IMR-90 (cell line): ENCODE measurements at regions not wholly inside any gene's neighbourhood (a gene's known extent, or its start where the extent isn't known, plus 50 kb on each side); places are given as distances from the start of the nearest gene placed in this dataset.

ENCODE experiments used
- ATAC-seq: fragments of 200-7000 bp; cut with Tn5 transposase; 2 replicates; pipeline ENCODE4 v1.9.1; 2020; ENCODE audit warnings: low read depth, mild to moderate bottlenecking, moderate library complexity
- BruUV-seq: library from RNA; stranded (reverse); fragments of 400-500 nt; replicated peaks from 2 replicates; lab custom pipeline; 2021; lab: Mats Ljungman, UMichigan
- CTCF ChIA-PET: fragments of 300-600 bp; formaldehyde crosslinking; extraction: SDS; loops from one replicate; lab custom pipeline; 2021; ENCODE audit warnings: antibody characterized with exemption; lab: Yijun Ruan, JAX
- POLR2A ChIA-PET: fragments of 300-600 bp; sonication (Branson Sonifier 250); formaldehyde crosslinking; loops from one replicate; lab custom pipeline; 2022; ENCODE audit warnings: antibody characterized with exemption; ENCODE audit not compliant: unreplicated experiment; lab: Charles Lee
- DNase-seq: peaks from one replicate; pipeline ENCODE4 v3.0.0; 2013
- H2AFZ ChIP-seq: replicated peaks from 2 replicates; pipeline ENCODE3; 2013; ENCODE audit warnings: low read length, mild to moderate bottlenecking; ENCODE audit not compliant: poor library complexity
- H2AK5ac ChIP-seq: 2 replicates; pipeline ENCODE4 v1.6.1; 2013; ENCODE audit warnings: low read depth, low read length, inconsistent platforms
- H2AK9ac ChIP-seq: replicated peaks from 2 replicates; pipeline ENCODE3; 2013; ENCODE audit warnings: mild to moderate bottlenecking, low read depth, low read length, moderate library complexity; ENCODE audit not compliant: poor library complexity
- H2BK120ac ChIP-seq: 2 replicates; pipeline ENCODE4 v1.6.1; 2013; ENCODE audit warnings: low read depth, low read length, inconsistent platforms
- H2BK15ac ChIP-seq: 3 replicates; pipeline ENCODE4 v1.6.1; 2013; ENCODE audit warnings: low read depth, low read length, inconsistent platforms
- H2BK20ac ChIP-seq: 2 replicates; pipeline ENCODE4 v1.6.1; 2013; ENCODE audit warnings: low read depth, mild to moderate bottlenecking, inconsistent platforms, low read length, moderate library complexity
- H2BK5ac ChIP-seq: 2 replicates; pipeline ENCODE4 v1.6.1; 2013; ENCODE audit warnings: mild to moderate bottlenecking, low read depth, low read length, inconsistent platforms; ENCODE audit not compliant: poor library complexity, severe bottlenecking
- H3K14ac ChIP-seq: replicated peaks from 2 replicates; pipeline ENCODE4 v1.6.1; 2013; ENCODE audit warnings: low read depth, low read length, inconsistent platforms
- H3K18ac ChIP-seq: 2 replicates; pipeline ENCODE4 v1.6.1; 2013; ENCODE audit warnings: low read depth, low read length, control low read depth
- H3K23ac ChIP-seq: 2 replicates; pipeline ENCODE4 v1.6.1; 2013; ENCODE audit warnings: low read depth, low read length, inconsistent platforms
- H3K27ac ChIP-seq: 2 replicates; pipeline ENCODE4 v1.5.1; 2013; ENCODE audit warnings: mild to moderate bottlenecking, control low read depth, low read length; ENCODE audit not compliant: insufficient read depth
- H3K27me3 ChIP-seq: 2 replicates; pipeline ENCODE4 v1.6.1; 2013; ENCODE audit warnings: low read length; ENCODE audit not compliant: control insufficient read depth, insufficient read depth
- H3K36me3 ChIP-seq: 2 replicates; pipeline ENCODE4 v1.6.1; 2013; ENCODE audit warnings: low read length, mixed read lengths; ENCODE audit not compliant: control insufficient read depth, insufficient read depth
- H3K4ac ChIP-seq: 2 replicates; pipeline ENCODE4 v1.6.1; 2013; ENCODE audit warnings: low read depth, low read length, inconsistent platforms
- H3K4me1 ChIP-seq: 2 replicates; pipeline ENCODE4 v1.6.1; 2013; ENCODE audit warnings: low read length, mixed read lengths; ENCODE audit not compliant: control insufficient read depth, insufficient read depth
- H3K4me2 ChIP-seq: 2 replicates; pipeline ENCODE4 v1.6.1; 2013; ENCODE audit warnings: low read depth, mild to moderate bottlenecking, control low read depth, low read length, moderate library complexity
- H3K4me3 ChIP-seq: 2 replicates; pipeline ENCODE4 v1.5.1; 2013; ENCODE audit warnings: low read depth, mild to moderate bottlenecking, control low read depth, low read length, moderate library complexity; ENCODE audit not compliant: insufficient read depth
- H3K56ac ChIP-seq: 2 replicates; pipeline ENCODE4 v1.6.1; 2013; ENCODE audit warnings: low read length, inconsistent platforms; ENCODE audit not compliant: insufficient read depth; ENCODE audit errors: extremely low read depth
- H3K79me1 ChIP-seq, 2 experiments: 2 replicates each; pipeline ENCODE4 v1.6.1; 2013; ENCODE audit warnings: low read length in 2 of 2, inconsistent platforms in 1 of 2, low read depth in 1 of 2
- H3K9ac ChIP-seq: 2 replicates; pipeline ENCODE4 v1.6.1; 2013; ENCODE audit warnings: low read depth, low read length, control low read depth
- H3K9me1 ChIP-seq: 2 replicates; pipeline ENCODE4 v1.6.1; 2013; ENCODE audit warnings: low read length, inconsistent platforms; ENCODE audit not compliant: insufficient read depth
- H3K9me3 ChIP-seq: 2 replicates; pipeline ENCODE4 v1.6.1; 2013; ENCODE audit warnings: low read length; ENCODE audit not compliant: control insufficient read depth, insufficient read depth
- H4K20me1 ChIP-seq: 2 replicates; pipeline ENCODE4 v1.6.1; 2013; ENCODE audit warnings: low read length, inconsistent platforms; ENCODE audit not compliant: insufficient read depth
- H4K5ac ChIP-seq: 2 replicates; pipeline ENCODE4 v1.6.1; 2013; ENCODE audit warnings: mild to moderate bottlenecking, low read depth, low read length, control low read depth
- H4K8ac ChIP-seq, 2 experiments: 2 replicates each; pipeline ENCODE4 v1.6.1; 2013; ENCODE audit warnings: low read depth in 2 of 2, low read length in 2 of 2, control low read depth in 1 of 2, inconsistent platforms in 1 of 2
- H4K91ac ChIP-seq: 2 replicates; pipeline ENCODE4 v1.6.1; 2013; ENCODE audit warnings: low read depth, low read length, inconsistent platforms; ENCODE audit not compliant: insufficient read depth
- MAZ ChIP-seq: IDR thresholded peaks from 2 replicates; pipeline ENCODE4 v1.6.1; 2012; ENCODE audit warnings: low read depth, mild to moderate bottlenecking, low read length, improper control_type of control experiment, moderate library complexity, borderline replicate concordance
- POLR2A ChIP-seq: IDR thresholded peaks from 2 replicates; pipeline ENCODE4 v1.6.1; 2012; ENCODE audit warnings: mild to moderate bottlenecking, low read depth, low read length
- RFX5 ChIP-seq: IDR thresholded peaks from 2 replicates; pipeline ENCODE4 v1.8.0; 2012; ENCODE audit warnings: low read depth, mild to moderate bottlenecking, low read length, moderate library complexity
- WGBS, 2 experiments: methylation state at CpG; one replicate each; pipeline versions ENCODE4 v1.1.5 to v1.1.7; 2013; ENCODE audit warnings: missing lambda C conversion rate in 2 of 2; ENCODE audit not compliant: insufficient read length in 1 of 2; ENCODE audit errors: extremely low coverage in 2 of 2; 5-methylcytosine and 5-hydroxymethylcytosine counted together
- dilution Hi-C: fragments of 300-500 bp; cut with HindIII; formaldehyde crosslinking; loops from one replicate; pipeline ENCODE4 v1.14.3; 2018; ENCODE audit warnings: low sequenced_read_pairs; ENCODE audit not compliant: unreplicated experiment
- in situ Hi-C: fragments of 300-500 bp; cut with MboI; formaldehyde crosslinking; loops from 3 replicates; pipeline ENCODE4 v1.14.3; 2019; ENCODE audit warnings: low sequenced_read_pairs, inconsistent platforms, mixed read lengths
- intact Hi-C: fragments of 100-400 bp; cut with micrococcal nuclease; formaldehyde crosslinking; loops from 2 replicates; pipeline ENCODE4 v1.10.0; 2022

DNA sequence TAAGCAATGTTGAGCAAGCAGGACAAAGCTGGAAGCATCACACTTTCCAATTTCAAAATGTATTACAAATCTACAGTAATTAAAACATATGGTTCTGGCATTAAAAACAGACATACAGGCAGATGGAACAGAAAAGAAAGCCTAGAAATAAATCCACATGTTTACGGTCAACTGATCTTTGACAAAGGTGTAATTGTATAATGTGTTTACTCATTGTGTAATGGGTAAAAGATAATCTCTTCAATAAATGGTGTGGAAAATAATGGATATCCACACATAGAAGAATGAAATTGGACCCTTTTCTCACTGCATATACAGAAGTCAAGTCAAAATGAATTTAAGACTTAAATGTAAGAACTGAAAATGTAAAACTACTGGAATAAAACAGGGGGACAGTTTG, 394.2 kb downstream of the ANKRD50 start:
- Histone ChIP-seq H2BK5ac (no peak overlapping the region), H4K91ac (no peak overlapping the region), H2AK9ac (no peak overlapping the region), H3K14ac (no peak overlapping the region), H3K36me3 (no peaks in the 10 kb centered on the region), H3K4me2 (no peak overlapping the region), H4K20me1 (no peaks in the 10 kb centered on the region), H2BK15ac (no peak overlapping the region), H3K9ac (no peak overlapping the region), H3K4me1 (no peaks in the 10 kb centered on the region), H4K8ac (no peak overlapping the region), H3K9me1 (no peaks in the 10 kb centered on the region), H2AK5ac (no peak overlapping the region), H3K56ac (no peak overlapping the region), H3K4ac (no peak overlapping the region), H3K9me3 (no peaks in the 10 kb centered on the region), H3K27ac (no peak overlapping the region), H3K27me3 (no peaks in the 10 kb centered on the region), H4K5ac (no peak overlapping the region), H3K79me1 (no peaks in the 10 kb centered on the region), H2BK120ac (no peak overlapping the region), H3K18ac (no peak overlapping the region), H3K4me3 (no peak overlapping the region), H2BK20ac (no peak overlapping the region), H3K23ac (no peak overlapping the region), H2AFZ (no peak overlapping the region)
- ATAC-seq, result no peak
- ChIA-PET CTCF (no interaction called here), POLR2A (no interaction called here)
- no TSS peak for BruUV-seq
- WGBS, 2 experiments, result no CpG with 5 or more reads among the region's 1 CpG
- TF ChIP-seq RFX5 (no peak), MAZ (no peak), POLR2A (no peak)
- intact Hi-C loops, result no loop called here
- dilution Hi-C loops, result no loop called here
- DNase-seq, result no peak
- in situ Hi-C loops, result no loop called here
